ENCODE measurements at regions not wholly inside any gene's neighbourhood (a gene's known extent, or its start where the extent isn't known, plus 50 kb on each side); places are given as distances from the start of the nearest gene placed in this dataset.

- DNase-seq (ENCODE audit: low spot score in 2 of 2): no peak
Measured at GRCh38 chr1:38547321-38547720, 312.3 kb downstream of the RRAGC start.

GRCh38 chr1:38546636-38547035 lies 312.9 kb downstream of the RRAGC start:
- no peak for TF ChIP-seq EP300 (IDR thresholded peaks at IDR 0.05)
- TF ChIP-seq CTCF (IDR thresholded peaks at IDR 0.05): no peak
- no peak for TF ChIP-seq POLR2A (IDR thresholded peaks at IDR 0.05)
- Histone ChIP-seq H3K27ac (no peak overlapping the region), H3K4me1 (no peaks in the 10 kb centered on the region), H3K27me3 (peaks cover 0 to 5% of the 10 kb centered on the region in 2 donors), H3K9me3 (no peaks in the 10 kb centered on the region), H3K4me3 (no peak overlapping the region), H3K36me3 (no peaks in the 10 kb centered on the region)
- DNase-seq (ENCODE audit: low spot score in 2 of 2): no peak
- 48 to 57% methylated on average over 6 of the region's 6 CpGs for WGBS, 2 donors

More at GRCh38 chr1:38547321-38547720, 312.3 kb downstream of the RRAGC start:
- Histone ChIP-seq H3K9me3 (no peaks in the 10 kb centered on the region), H3K36me3 (no peaks in the 10 kb centered on the region), H3K27me3 (peaks cover 0 to 5% of the 10 kb centered on the region in 2 donors), H3K27ac (no peak overlapping the region), H3K4me1 (no peaks in the 10 kb centered on the region), H3K4me3 (no peak overlapping the region)
- no peak for TF ChIP-seq EP300 (IDR thresholded peaks at IDR 0.05)
- no peak for TF ChIP-seq POLR2A (IDR thresholded peaks at IDR 0.05)
- no peak for TF ChIP-seq CTCF (IDR thresholded peaks at IDR 0.05)
- 68 to 70% methylated on average over 6 of the region's 6 CpGs for WGBS, 2 donors

GRCh38 chr1:38541223-38541622 lies 318.3 kb downstream of the RRAGC start:
- Histone ChIP-seq H3K36me3 (no peaks in the 10 kb centered on the region), H3K27ac (no peak overlapping the region), H3K4me1 (no peaks in the 10 kb centered on the region), H3K4me3 (no peak overlapping the region), H3K27me3 (no peaks in the 10 kb centered on the region), H3K9me3 (no peaks in the 10 kb centered on the region)
- 78 to 81% methylated on average over 4 of the region's 4 CpGs for WGBS, 2 donors
- TF ChIP-seq CTCF (IDR thresholded peaks at IDR 0.05): no peak
- no peak for TF ChIP-seq POLR2A (IDR thresholded peaks at IDR 0.05)
- TF ChIP-seq EP300 (IDR thresholded peaks at IDR 0.05): no peak
- no peak for DNase-seq (ENCODE audit: low spot score in 2 of 2)

DNA sequence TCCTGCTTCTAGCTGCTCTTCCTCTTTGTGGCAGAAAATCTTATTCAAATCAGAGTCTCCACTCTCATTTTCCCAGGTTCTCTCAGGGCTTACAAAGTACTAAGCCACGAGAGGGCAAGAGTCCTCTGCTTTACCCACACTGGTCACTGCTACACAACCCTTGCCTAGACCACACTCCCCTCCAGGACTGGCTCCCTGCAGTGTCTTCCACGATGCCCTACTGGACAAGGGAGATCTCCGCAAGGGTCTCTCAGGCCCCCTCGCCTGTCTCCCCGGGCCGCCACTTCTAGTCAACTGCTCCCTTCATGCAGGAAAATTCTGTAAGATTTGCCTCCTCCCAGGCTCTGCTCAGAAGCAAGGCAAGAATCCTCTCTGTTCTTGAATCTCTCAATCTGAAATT lies 319.6 kb downstream of the RRAGC start:
- H3K27me3 ChIP-seq: peaks cover 0 to 6% of the 10 kb centered on the region in 2 donors
- H3K4me1 ChIP-seq: no peaks in the 10 kb centered on the region
- no peaks in the 10 kb centered on the region for H3K9me3 ChIP-seq
- no peaks in the 10 kb centered on the region for H3K36me3 ChIP-seq
- DNase-seq (ENCODE audit: low spot score in 2 of 2): no peak
- no peak overlapping the region for H3K4me3 ChIP-seq
- TF ChIP-seq EP300 (IDR thresholded peaks at IDR 0.05) (no peak), CTCF (IDR thresholded peaks at IDR 0.05) (no peak), POLR2A (IDR thresholded peaks at IDR 0.05) (no peak)
- no peak overlapping the region for H3K27ac ChIP-seq
- WGBS, 2 donors: 53 to 60% methylated on average over 6 of the region's 6 CpGs

GRCh38 chr1:38538834-38539233 lies 320.7 kb downstream of the RRAGC start:
- Histone ChIP-seq H3K27me3 (peaks cover 0 to 6% of the 10 kb centered on the region in 2 donors), H3K4me3 (no peak overlapping the region), H3K27ac (no peak overlapping the region), H3K4me1 (no peaks in the 10 kb centered on the region), H3K36me3 (no peaks in the 10 kb centered on the region), H3K9me3 (no peaks in the 10 kb centered on the region)
- no peak for TF ChIP-seq EP300 (IDR thresholded peaks at IDR 0.05)
- TF ChIP-seq POLR2A (IDR thresholded peaks at IDR 0.05): no peak
- no peak for TF ChIP-seq CTCF (IDR thresholded peaks at IDR 0.05)
- no peak for DNase-seq (ENCODE audit: low spot score in 2 of 2)
- WGBS, 2 donors: 58 to 63% methylated on average over 4 of the region's 4 CpGs
